ENCODE measurements at regions not wholly inside any gene's neighbourhood (a gene's known extent, or its start where the extent isn't known, plus 50 kb on each side); places are given as distances from the start of the nearest gene placed in this dataset.

DNA sequence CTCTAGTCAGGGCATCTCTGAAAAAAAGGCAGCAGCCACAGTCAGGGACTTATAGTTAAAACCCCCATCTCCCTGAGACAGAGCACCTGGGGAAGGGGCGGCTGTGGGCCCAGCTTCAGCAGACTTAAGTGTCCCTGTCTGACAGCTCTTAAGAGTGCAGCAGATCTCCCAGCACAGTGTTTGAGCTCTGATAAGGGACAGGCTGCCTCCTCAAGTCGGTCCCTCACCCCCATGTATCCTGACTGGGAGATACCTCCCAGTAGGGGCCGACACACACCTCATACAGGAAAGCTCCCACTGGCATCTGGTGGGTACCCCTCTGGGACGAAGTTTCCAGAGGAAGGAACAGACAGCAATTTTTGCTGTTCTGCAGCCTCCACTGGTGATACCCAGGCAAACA is 129.0 kb downstream of the ANXA5 start:
- TF ChIP-seq RAD21 (IDR thresholded peaks at IDR 0.05; ENCODE audit: insufficient read depth, low read depth, low read length) = no peak
- no peak for TF ChIP-seq POLR2A (IDR thresholded peaks at IDR 0.05; ENCODE audit: low read depth, low read length)
- TF ChIP-seq EP300 (IDR thresholded peaks at IDR 0.05; ENCODE audit: borderline replicate concordance in 1 of 2, control insufficient read depth in 1 of 2, low read depth in 2 of 2, low read length in 2 of 2) = no peak
- TF ChIP-seq, protein P1, sequence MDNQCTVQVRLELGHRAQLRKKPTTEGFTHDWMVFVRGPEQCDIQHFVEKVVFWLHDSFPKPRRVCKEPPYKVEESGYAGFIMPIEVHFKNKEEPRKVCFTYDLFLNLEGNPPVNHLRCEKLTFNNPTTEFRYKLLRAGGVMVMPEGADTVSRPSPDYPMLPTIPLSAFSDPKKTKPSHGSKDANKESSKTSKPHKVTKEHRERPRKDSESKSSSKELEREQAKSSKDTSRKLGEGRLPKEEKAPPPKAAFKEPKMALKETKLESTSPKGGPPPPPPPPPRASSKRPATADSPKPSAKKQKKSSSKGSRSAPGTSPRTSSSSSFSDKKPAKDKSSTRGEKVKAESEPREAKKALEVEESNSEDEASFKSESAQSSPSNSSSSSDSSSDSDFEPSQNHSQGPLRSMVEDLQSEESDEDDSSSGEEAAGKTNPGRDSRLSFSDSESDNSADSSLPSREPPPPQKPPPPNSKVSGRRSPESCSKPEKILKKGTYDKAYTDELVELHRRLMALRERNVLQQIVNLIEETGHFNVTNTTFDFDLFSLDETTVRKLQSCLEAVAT (IDR thresholded peaks at IDR 0.05) = no peak
- TF ChIP-seq, protein P2, sequence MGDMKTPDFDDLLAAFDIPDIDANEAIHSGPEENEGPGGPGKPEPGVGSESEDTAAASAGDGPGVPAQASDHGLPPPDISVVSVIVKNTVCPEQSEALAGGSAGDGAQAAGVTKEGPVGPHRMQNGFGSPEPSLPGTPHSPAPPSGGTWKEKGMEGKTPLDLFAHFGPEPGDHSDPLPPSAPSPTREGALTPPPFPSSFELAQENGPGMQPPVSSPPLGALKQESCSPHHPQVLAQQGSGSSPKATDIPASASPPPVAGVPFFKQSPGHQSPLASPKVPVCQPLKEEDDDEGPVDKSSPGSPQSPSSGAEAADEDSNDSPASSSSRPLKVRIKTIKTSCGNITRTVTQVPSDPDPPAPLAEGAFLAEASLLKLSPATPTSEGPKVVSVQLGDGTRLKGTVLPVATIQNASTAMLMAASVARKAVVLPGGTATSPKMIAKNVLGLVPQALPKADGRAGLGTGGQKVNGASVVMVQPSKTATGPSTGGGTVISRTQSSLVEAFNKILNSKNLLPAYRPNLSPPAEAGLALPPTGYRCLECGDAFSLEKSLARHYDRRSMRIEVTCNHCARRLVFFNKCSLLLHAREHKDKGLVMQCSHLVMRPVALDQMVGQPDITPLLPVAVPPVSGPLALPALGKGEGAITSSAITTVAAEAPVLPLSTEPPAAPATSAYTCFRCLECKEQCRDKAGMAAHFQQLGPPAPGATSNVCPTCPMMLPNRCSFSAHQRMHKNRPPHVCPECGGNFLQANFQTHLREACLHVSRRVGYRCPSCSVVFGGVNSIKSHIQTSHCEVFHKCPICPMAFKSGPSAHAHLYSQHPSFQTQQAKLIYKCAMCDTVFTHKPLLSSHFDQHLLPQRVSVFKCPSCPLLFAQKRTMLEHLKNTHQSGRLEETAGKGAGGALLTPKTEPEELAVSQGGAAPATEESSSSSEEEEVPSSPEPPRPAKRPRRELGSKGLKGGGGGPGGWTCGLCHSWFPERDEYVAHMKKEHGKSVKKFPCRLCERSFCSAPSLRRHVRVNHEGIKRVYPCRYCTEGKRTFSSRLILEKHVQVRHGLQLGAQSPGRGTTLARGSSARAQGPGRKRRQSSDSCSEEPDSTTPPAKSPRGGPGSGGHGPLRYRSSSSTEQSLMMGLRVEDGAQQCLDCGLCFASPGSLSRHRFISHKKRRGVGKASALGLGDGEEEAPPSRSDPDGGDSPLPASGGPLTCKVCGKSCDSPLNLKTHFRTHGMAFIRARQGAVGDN (IDR thresholded peaks at IDR 0.05) = no peak
- no peak for TF ChIP-seq TAF1 (IDR thresholded peaks at IDR 0.05; ENCODE audit: borderline replicate concordance, low read depth, low read length)
- TF ChIP-seq, protein P3, sequence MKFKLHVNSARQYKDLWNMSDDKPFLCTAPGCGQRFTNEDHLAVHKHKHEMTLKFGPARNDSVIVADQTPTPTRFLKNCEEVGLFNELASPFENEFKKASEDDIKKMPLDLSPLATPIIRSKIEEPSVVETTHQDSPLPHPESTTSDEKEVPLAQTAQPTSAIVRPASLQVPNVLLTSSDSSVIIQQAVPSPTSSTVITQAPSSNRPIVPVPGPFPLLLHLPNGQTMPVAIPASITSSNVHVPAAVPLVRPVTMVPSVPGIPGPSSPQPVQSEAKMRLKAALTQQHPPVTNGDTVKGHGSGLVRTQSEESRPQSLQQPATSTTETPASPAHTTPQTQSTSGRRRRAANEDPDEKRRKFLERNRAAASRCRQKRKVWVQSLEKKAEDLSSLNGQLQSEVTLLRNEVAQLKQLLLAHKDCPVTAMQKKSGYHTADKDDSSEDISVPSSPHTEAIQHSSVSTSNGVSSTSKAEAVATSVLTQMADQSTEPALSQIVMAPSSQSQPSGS (IDR thresholded peaks at IDR 0.05; ENCODE audit: low read length) = no peak
- TF ChIP-seq NR2C2 (IDR thresholded peaks at IDR 0.05; ENCODE audit: borderline replicate concordance, control insufficient read depth, insufficient read length, low read depth) = no peak
- TF ChIP-seq, protein P4, sequence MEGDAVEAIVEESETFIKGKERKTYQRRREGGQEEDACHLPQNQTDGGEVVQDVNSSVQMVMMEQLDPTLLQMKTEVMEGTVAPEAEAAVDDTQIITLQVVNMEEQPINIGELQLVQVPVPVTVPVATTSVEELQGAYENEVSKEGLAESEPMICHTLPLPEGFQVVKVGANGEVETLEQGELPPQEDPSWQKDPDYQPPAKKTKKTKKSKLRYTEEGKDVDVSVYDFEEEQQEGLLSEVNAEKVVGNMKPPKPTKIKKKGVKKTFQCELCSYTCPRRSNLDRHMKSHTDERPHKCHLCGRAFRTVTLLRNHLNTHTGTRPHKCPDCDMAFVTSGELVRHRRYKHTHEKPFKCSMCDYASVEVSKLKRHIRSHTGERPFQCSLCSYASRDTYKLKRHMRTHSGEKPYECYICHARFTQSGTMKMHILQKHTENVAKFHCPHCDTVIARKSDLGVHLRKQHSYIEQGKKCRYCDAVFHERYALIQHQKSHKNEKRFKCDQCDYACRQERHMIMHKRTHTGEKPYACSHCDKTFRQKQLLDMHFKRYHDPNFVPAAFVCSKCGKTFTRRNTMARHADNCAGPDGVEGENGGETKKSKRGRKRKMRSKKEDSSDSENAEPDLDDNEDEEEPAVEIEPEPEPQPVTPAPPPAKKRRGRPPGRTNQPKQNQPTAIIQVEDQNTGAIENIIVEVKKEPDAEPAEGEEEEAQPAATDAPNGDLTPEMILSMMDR (IDR thresholded peaks at IDR 0.05 in 2 of 3, conservative IDR thresholded peaks at IDR 0.05 in 1 of 3; ENCODE audit: control insufficient read depth in 2 of 3, extremely low read depth in 1 of 3, insufficient read depth in 1 of 3, low read depth in 3 of 3, low read length in 3 of 3) = no peak
- TF ChIP-seq SRF (IDR thresholded peaks at IDR 0.05; ENCODE audit: low read depth in 2 of 2, low read length in 2 of 2) = no peak
- no peak for TF ChIP-seq NR2C1 (IDR thresholded peaks at IDR 0.05)
- TF ChIP-seq CBX5 (IDR thresholded peaks at IDR 0.05; ENCODE audit: low read depth) = no peak

Measured in GM12878 (cell line).